GM19239 (cell line): ENCODE measurements at regions not wholly inside any gene's neighbourhood (a gene's known extent, or its start where the extent isn't known, plus 50 kb on each side); places are given as distances from the start of the nearest gene placed in this dataset.

Experiments
- DNase-seq: peaks from one replicate; pipeline ENCODE4 v3.0.0; 2011; ENCODE audit warnings: low spot score; ENCODE audit not compliant: insufficient read length
- FAIRE-seq: peaks from 2 replicates; lab custom pipeline; 2011; peaks lifted over from hg19 to GRCh38; lab: Jason Lieb, UNC

DNA sequence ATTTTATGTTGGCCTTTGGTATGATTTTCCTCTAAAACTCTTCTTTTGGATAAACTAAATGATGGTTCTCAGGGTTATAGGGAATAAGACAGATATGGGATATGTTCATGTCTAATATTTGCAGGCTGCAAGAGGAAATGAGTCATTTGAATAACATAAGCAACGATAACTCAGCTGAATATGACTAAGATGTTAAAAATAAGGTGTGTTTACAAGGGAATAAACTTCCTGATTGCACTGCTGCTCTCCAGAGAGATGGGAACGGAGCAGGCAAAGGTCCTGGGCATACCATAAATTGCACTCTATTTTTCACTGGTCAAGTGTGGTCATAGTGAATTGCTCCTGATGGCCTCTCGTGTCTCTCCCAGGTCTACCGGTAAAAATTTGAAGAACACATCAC is 666.2 kb downstream of the TOX3 start:
- DNase-seq: no peak
- no peak for FAIRE-seq

DNA sequence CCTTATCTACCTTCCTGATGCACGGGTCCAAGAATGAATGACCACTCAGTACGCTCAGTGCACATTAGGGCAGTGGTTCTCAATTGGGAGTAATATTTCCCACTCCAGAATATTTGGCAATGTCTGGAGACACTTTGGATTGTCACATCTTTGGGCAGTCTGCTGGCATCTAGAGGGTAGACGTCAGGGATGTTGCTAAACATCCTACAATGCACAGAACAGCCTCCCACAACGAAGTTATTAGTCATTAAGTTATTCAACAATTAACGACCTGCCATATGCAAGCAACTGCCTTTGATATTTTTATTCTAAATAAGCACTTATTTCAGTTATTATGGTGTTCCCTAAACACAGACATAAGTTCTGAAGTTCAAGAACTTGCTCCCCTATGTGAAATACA is 669.3 kb downstream of the TOX3 start:
- DNase-seq: no peak
- FAIRE-seq: no peak

- FAIRE-seq (no peak), DNase-seq (no peak)
Measured at GRCh38 chr16:51876934-51877333, 670.0 kb downstream of the TOX3 start.

- FAIRE-seq (no peak), DNase-seq (no peak)
Measured at GRCh38 chr16:51876601-51876875, 670.4 kb downstream of the TOX3 start.

- no peak for DNase-seq
- FAIRE-seq: no peak
Measured at GRCh38 chr16:51875834-51876600, 670.9 kb downstream of the TOX3 start.

DNA sequence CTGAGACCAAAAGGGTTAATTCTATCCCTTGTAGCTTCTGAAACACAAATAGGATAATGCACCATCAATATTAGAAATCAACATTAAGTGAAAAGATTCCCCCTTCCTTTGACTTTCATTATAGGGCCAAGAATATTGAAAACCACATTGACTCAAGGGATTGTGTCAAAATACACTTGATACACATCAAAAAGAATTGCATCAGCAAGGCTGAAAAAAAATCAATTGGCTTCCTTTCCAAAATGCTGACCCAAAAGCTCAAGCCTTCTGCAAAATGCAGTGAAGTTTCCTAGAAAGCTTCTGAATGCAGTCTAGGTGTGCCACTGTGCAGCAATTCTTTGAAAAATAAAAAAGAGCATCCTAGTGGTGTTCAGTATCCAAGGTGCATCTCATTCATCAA is 674.4 kb downstream of the TOX3 start:
- no peak for FAIRE-seq
- DNase-seq: no peak

DNA sequence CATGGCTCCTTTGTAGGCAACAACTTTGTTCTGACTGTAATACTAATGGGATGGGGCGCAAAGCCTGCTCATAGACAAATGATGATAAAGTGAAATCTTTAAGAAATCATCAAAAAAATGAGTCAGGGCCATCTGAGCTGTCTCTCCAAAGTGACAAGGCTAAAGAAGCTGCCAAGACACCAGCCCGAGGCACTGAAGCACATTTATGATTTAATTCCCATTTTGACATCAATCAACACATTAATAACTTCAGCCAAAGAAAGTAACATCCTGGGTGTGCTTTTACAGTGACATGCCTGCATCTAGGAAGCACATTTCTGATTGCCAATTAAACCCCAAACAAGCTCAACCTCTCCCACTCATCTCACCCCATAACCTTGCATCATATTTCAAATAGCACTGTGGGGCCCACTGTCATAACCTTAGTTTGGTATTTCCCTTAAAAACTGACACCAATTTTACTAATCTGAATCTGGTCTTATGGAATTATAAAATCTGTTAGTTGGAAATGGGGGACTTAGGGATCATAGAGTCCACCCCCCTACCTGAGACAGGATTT is 676.6 kb downstream of the TOX3 start:
- no peak for DNase-seq
- FAIRE-seq: no peak

- no peak for DNase-seq
- no peak for FAIRE-seq
Measured at GRCh38 chr16:51869176-51869575, 677.8 kb downstream of the TOX3 start.

DNA sequence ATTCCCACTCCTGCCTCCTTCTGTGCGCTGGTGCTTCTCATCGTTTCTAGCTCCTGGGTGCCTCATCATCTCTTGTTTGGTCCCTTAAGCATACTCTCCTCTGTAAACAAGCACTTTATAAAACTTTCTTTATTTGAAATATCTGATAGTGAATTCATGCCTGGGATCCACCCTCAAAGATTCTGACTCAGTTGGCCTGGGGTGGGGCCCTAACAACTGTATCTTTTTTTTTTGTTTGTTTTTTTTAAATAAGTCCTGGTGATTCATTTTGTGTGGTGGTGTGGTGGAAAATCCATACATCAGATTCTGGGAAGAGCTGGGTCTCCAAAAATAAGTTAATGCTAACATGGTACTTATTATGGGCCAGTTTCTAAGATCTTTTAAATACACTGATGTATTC is 678.3 kb downstream of the TOX3 start:
- no peak for FAIRE-seq
- DNase-seq: no peak

GRCh38 chr16:51867386-51868065 is 679.4 kb downstream of the TOX3 start:
- FAIRE-seq (no peak), DNase-seq (no peak)

GRCh38 chr16:51864575-51864974 is 682.4 kb downstream of the TOX3 start:
- no peak for FAIRE-seq
- no peak for DNase-seq

DNA sequence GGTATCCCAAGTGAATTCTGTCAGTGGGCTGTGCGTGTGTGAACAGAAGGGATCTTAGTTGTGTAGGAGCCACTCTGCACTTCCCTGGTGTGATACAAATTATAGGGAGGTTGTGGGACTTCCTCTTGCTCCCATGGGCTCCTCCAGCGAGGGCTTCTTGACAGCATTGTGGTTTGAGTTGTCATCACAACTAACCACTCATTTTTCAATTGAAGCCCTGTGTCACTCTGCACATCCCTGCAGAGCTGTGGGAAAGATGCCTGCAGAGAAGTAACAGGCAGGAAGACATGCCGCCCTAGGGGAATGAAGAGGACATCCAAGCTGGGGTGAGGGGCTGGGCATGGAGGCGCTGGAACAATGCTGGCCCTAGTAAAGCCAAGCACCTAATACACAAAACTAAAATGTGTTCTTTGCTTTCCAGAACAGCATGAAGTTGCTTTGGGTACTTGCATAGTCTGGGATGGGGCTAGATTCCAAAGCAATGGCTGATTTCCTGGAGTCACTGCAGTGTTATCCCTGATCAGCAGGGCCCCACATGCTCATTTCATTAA is 692.5 kb downstream of the TOX3 start:
- no peak for FAIRE-seq
- DNase-seq: no peak

DNA sequence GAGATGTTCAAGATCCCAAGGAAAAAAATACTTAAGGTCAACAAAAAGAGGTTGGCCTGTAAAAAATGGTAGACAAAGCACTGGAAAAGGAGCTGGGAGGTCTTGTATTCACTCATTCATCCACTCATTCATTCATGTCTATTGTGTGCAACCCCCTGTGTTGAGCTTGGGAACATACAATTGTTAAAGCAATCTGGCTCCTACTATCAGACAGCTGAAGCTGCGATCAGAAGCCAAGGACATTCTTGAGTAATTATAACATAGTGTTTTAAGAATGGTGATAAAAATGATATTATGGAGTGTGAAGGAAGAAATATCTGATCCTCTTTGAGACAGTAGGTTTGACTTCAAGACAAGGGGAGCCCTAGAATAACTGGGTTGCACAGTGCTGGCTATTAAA is 693.4 kb downstream of the TOX3 start:
- no peak for FAIRE-seq

GRCh38 chr16:51852892-51853291 is 694.1 kb downstream of the TOX3 start:
- FAIRE-seq: no peak
- DNase-seq: no peak

More for the DNA sequence above, 693.4 kb downstream of the TOX3 start:
- no peak for DNase-seq

GRCh38 chr16:51851111-51851510 is 695.8 kb downstream of the TOX3 start:
- FAIRE-seq: no peak
- no peak for DNase-seq

DNA sequence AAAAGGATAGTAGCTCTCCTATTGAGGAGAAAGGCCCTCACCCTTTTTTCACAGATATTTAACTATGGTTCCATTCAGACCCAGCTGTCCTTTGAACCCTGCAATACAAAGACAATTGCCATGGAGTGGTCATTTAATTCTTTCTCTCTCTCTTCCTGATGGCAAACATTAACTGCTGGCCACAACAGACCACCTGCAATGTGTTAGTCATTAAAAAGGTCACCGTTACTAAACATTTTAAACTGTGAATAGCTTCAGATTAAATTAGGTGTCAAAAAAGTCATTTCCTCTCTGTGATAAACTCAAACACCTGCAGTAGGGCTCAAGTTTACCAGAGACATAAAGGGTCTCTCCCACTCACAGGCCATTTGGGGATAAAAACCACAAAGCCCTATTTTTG is 697.2 kb downstream of the TOX3 start:
- FAIRE-seq (no peak), DNase-seq (no peak)

DNA sequence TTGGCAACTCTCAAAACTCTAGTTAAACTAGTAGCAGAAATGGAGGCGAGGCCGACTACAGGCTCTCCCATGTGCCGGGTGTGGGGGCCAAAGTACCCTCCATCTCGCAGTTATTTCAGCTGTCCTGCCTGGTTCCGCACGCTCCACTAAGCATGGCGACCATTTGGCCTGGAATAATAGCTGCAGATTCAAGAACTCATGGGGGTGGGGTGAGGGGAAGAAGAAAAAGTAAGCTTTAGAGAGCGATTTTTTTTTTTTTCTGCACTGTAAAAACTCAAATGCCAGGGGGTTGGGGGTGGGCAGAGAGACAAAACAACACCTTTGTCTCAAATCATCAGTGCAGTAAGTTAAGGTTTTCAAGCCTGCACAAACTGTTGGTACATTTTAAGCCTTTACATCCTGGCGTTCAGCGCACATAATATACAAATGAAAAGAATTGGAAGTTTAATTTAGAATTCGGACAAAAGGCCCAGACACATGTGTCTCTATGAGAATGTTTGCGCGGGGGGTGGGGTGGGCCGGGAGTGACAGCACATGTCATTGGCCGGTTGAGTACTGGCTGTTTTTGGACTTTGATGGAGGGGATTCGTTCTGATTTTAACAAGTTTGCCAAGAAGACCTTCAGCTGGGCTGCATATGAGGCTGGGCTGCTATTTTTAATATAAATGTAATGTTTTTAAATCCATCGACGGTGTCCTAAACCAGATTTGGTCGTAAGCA is 694.7 kb upstream of the SALL1 start:
- DNase-seq (no peak), FAIRE-seq (no peak)

GRCh38 chr16:51839727-51840462 is 688.8 kb upstream of the SALL1 start:
- no peak for DNase-seq
- FAIRE-seq: no peak

DNA sequence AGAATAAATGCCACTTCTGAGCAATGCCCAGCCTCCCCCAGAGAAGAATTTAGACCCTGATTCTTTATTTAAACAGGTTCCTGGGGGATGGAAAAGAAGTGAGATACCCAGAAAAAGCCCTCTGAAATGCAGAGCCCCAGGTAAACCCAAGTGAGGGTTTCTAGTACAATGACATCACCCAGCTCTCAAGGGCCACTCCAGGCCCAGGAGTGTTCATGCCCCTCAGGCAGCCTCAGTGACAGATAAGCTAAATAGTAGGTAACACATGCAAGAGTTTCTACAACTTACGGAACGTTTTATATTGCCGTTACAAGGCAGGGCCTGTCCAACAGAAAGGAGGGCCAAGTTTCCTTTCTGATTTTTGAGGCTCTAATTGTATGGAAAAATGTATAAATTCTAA is 683.7 kb upstream of the SALL1 start:
- no peak for DNase-seq
- FAIRE-seq: no peak

- FAIRE-seq (no peak), DNase-seq (no peak)
Measured at GRCh38 chr16:51834133-51834532, 683.1 kb upstream of the SALL1 start.
